ENCODE measurements at regions not wholly inside any gene's neighbourhood (a gene's known extent, or its start where the extent isn't known, plus 50 kb on each side); places are given as distances from the start of the nearest gene placed in this dataset.

DNA sequence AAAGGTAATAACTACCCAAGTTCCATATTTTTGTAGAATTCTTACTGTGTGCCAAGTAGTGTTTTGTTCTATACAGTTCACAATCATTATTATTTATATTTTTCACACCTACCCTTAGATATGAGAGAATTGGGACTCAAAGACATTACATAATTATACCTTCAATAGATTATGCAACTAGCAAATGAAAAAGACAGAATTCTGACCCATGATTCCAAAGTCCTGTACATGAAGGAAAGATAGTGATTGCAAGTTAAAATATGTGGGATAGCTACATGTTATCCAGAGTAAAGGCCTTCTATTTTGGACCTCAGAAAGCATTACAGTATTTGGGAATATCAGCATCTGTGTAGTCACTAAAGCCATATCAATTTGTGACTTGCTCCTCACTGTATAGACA is 581.0 kb downstream of the ELAVL2 start:
- no TSS peak for BruUV-seq (replicated peaks)
- no peaks in the 10 kb centered on the region for H3K9me3 ChIP-seq (ENCODE audit: low read length)
- H3K4me1 ChIP-seq (ENCODE audit: insufficient read depth, low read length, poor library complexity, severe bottlenecking): no peaks in the 10 kb centered on the region
- no peaks in the 10 kb centered on the region for H4K20me1 ChIP-seq (ENCODE audit: insufficient read depth, low read length)
- no peak overlapping the region for H2AFZ ChIP-seq (ENCODE audit: low read length)
- no peak for TF ChIP-seq EZH2phosphoT487 (IDR thresholded peaks at IDR 0.05; ENCODE audit: borderline replicate concordance, low read depth, low read length)
- TF ChIP-seq CTCF (conservative IDR thresholded peaks at IDR 0.05; ENCODE audit: low read length): no peak
- no peaks in the 10 kb centered on the region for H3K9me2 ChIP-seq (ENCODE audit: insufficient read depth, low read length)
- CTCF ChIA-PET (ENCODE audit: unreplicated experiment): no interaction called here
- POLR2A ChIA-PET: no interaction called here
- no peak overlapping the region for H3K4me2 ChIP-seq (ENCODE audit: low read length)
- no peak overlapping the region for H3K4me3 ChIP-seq (ENCODE audit: low read depth, low read length, poor library complexity, severe bottlenecking)
- intact Hi-C loops (cut with micrococcal nuclease; ENCODE audit: unreplicated experiment): no loop called here
- no peak overlapping the region for H3K27ac ChIP-seq (ENCODE audit: low read depth, low read length, poor library complexity, severe bottlenecking)
- H3K79me2 ChIP-seq (ENCODE audit: insufficient read depth, low read depth, low read length): no peaks in the 10 kb centered on the region
- DNase-seq (ENCODE audit: low spot score): no peak
- H3K36me3 ChIP-seq (ENCODE audit: insufficient read depth, low read length): no peaks in the 10 kb centered on the region

DNA sequence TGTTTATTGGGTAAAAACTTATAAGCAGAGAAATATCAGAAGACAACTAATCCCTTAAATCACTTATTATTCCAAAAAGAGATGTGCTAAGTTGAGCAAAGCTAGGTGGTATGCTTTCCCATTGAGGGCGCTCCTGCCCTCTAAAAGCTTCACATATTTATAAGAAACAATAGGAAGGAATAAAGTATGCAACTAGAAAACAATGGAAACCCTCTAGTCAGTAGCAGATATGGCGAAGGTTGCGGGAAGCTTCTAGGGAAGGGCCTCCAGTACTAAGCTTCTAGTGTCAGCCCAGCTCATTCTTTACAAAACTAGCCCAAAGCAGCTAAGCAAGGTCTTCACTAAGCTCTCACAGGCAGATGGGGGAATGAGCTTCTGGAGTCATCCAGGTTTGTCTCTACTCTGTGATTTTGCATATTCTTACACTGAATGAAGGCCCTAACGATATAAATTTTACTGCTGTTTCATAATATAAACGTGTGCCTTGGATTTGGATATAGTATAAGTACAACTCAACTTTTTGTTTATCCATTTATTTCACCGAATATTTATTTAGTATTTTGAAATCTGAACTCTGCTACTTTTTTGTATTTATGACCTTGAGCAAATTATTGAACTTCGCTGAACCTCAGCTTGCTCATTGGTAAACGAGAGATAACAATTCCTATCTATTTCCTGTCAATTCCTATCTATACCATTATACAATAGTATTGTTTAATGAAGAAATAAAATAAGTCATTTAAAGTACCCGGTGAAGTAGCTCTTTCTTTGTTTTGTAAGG is 571.4 kb downstream of the ELAVL2 start:
- no peak overlapping the region for H3K4me2 ChIP-seq (ENCODE audit: low read length)
- H3K36me3 ChIP-seq (ENCODE audit: insufficient read depth, low read length): no peaks in the 10 kb centered on the region
- no peak for DNase-seq (ENCODE audit: low spot score)
- POLR2A ChIA-PET: interaction anchor here (0.6 to 1.2 kb wide), 4 partner anchors 13 to 848 kb away, joined by 3 to 6 read pairs (median 4); no protein-coding TSS in a partner anchor
- no peaks in the 10 kb centered on the region for H4K20me1 ChIP-seq (ENCODE audit: insufficient read depth, low read length)
- intact Hi-C loops (cut with micrococcal nuclease; ENCODE audit: unreplicated experiment): no loop called here
- no peaks in the 10 kb centered on the region for H3K4me1 ChIP-seq (ENCODE audit: insufficient read depth, low read length, poor library complexity, severe bottlenecking)
- H3K79me2 ChIP-seq (ENCODE audit: insufficient read depth, low read depth, low read length): no peaks in the 10 kb centered on the region
- no peak for TF ChIP-seq EZH2phosphoT487 (IDR thresholded peaks at IDR 0.05; ENCODE audit: borderline replicate concordance, low read depth, low read length)
- TF ChIP-seq CTCF (conservative IDR thresholded peaks at IDR 0.05; ENCODE audit: low read length): no peak
- H3K27ac ChIP-seq (ENCODE audit: low read depth, low read length, poor library complexity, severe bottlenecking): no peak overlapping the region
- BruUV-seq (replicated peaks): no TSS peak
- CTCF ChIA-PET (ENCODE audit: unreplicated experiment): no interaction called here
- H3K9me3 ChIP-seq (ENCODE audit: low read length): no peaks in the 10 kb centered on the region
- no peak overlapping the region for H2AFZ ChIP-seq (ENCODE audit: low read length)
- H3K4me3 ChIP-seq (ENCODE audit: low read depth, low read length, poor library complexity, severe bottlenecking): no peak overlapping the region
- H3K9me2 ChIP-seq (ENCODE audit: insufficient read depth, low read length): no peaks in the 10 kb centered on the region

GRCh38 chr9:23255346-23255745 is 570.7 kb downstream of the ELAVL2 start:
- H3K9me3 ChIP-seq (ENCODE audit: low read length): no peaks in the 10 kb centered on the region
- no peaks in the 10 kb centered on the region for H3K36me3 ChIP-seq (ENCODE audit: insufficient read depth, low read length)
- TF ChIP-seq CTCF (conservative IDR thresholded peaks at IDR 0.05; ENCODE audit: low read length): no peak
- no peak for TF ChIP-seq EZH2phosphoT487 (IDR thresholded peaks at IDR 0.05; ENCODE audit: borderline replicate concordance, low read depth, low read length)
- H3K4me2 ChIP-seq (ENCODE audit: low read length): no peak overlapping the region
- ChIA-PET CTCF (ENCODE audit: unreplicated experiment) (no interaction called here), POLR2A (interaction anchor here (0.6 kb wide), 1 partner anchor 848 kb away, joined by 3 read pairs; no protein-coding TSS in a partner anchor)
- no peaks in the 10 kb centered on the region for H3K4me1 ChIP-seq (ENCODE audit: insufficient read depth, low read length, poor library complexity, severe bottlenecking)
- DNase-seq (ENCODE audit: low spot score): no peak
- H3K4me3 ChIP-seq (ENCODE audit: low read depth, low read length, poor library complexity, severe bottlenecking): no peak overlapping the region
- no peak overlapping the region for H3K27ac ChIP-seq (ENCODE audit: low read depth, low read length, poor library complexity, severe bottlenecking)
- H3K79me2 ChIP-seq (ENCODE audit: insufficient read depth, low read depth, low read length): no peaks in the 10 kb centered on the region
- no peaks in the 10 kb centered on the region for H4K20me1 ChIP-seq (ENCODE audit: insufficient read depth, low read length)
- BruUV-seq (replicated peaks): no TSS peak
- intact Hi-C loops (cut with micrococcal nuclease; ENCODE audit: unreplicated experiment): no loop called here
- H3K9me2 ChIP-seq (ENCODE audit: insufficient read depth, low read length): no peaks in the 10 kb centered on the region
- no peak overlapping the region for H2AFZ ChIP-seq (ENCODE audit: low read length)

Data from OCI-LY7 (cell line).